Stimulated activated CD4-positive, alpha-beta T cell treated with anti-CD3 and anti-CD28 coated beads, TNF-alpha, amount 100 ng/mL, for 24 hours (primary cell): ENCODE measurements at regions not wholly inside any gene's neighbourhood (a gene's known extent, or its start where the extent isn't known, plus 50 kb on each side); places are given as distances from the start of the nearest gene placed in this dataset.
"Not testable (repeated sequence)": the region's sequence is repeated elsewhere in the genome, so short reads cannot be mapped to it uniquely, and the experiment has no call there.

Experiments
- DNase-seq, 3 experiments: peaks; one replicate each; pipeline ENCODE4 v3.0.0-alpha.2; 2020; ENCODE audit warnings: low read depth in 3 of 3

DNA sequence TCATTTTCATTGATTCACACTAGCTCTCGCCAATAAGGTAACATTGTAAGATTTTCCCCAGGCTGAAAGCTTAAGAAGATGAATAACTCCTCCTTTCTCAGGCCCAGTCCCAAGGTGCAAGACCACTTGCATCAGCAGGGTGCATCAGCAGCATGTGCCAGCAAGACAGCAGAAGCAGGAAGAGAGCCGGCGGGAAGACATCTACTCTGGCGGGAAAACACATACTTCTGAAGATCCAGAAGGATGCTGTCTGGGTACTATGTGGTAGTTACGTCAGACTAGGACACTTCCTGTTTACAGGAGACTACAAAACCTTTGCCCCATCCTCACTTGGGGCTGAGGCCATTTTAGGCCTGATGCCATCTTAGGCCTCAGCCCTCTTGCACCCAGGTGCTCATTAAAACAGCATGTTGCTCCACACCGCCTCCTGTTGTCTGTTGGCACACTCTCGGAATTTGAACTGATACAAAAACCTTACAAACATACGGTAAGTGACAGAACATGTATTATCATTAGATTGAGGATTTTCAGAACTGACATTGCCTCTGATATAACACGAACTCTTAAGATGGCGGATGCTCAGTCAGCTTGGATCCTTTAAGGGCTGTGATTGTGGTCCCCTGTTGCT is 886.5 kb upstream of the EPHA5 start:
- DNase-seq: no peak

DNA sequence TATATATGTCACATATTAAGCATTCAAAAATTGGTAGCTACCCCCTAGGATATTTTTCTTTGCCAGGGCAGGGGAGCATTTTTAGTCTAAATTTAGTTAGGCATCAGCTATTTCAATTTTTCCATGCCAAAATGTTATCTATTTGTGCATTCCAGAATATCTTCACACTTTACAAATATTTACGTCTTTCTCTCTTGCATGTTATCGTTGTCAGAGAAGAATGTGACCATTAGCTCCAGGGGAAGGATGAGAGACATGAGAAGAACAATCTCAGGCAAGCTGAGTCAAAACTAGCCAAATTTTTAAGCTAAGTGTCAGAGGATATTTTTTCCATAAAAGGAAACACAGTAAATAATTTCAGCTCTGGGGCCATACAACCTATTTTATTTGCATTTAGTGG is 885.0 kb upstream of the EPHA5 start:
- DNase-seq: no peak

DNA sequence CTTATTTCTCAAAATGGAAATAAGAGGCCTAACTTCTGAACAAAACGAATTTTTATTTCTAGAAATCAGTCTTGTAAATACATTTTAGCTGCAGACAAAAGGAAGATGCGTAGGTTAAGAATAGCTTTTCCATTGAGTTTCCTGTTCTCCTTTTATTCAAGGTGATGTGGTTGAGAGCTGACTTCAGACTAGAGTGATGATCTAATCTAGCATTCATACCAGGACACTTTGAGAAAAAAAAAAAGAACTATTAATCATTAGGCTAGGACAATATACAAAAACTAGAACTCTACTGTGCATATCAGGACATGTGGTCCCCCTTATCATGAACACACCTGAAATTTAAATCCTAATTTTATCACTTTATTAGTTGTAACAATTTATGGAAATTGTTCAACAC is 884.5 kb upstream of the EPHA5 start:
- no peak for DNase-seq

DNA sequence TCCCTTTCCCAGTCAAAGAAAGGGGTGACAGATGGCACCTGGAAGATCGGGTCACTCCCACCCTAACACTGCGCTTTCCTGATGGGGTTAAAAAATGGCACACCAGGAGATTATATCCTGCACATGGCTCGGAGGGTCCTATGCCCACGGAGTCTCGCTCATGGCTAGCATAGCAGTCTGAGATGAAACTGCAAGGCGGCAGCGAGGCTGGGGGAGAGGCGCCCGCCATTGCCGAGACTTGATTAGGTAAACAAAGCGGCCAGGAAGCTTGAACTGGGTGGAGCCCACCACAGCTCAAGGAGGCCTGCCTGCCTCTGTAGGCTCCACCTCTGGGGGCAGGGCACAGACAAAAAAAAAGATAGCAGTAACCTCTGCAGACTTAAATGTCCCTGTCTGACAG is 875.0 kb upstream of the EPHA5 start:
- not testable (repeated sequence) for DNase-seq

- no peak for DNase-seq
Observed at GRCh38 chr4:66544281-66544680, 874.0 kb upstream of the EPHA5 start.

- DNase-seq: no peak
Observed at GRCh38 chr4:66539745-66540144, 869.5 kb upstream of the EPHA5 start.

DNA sequence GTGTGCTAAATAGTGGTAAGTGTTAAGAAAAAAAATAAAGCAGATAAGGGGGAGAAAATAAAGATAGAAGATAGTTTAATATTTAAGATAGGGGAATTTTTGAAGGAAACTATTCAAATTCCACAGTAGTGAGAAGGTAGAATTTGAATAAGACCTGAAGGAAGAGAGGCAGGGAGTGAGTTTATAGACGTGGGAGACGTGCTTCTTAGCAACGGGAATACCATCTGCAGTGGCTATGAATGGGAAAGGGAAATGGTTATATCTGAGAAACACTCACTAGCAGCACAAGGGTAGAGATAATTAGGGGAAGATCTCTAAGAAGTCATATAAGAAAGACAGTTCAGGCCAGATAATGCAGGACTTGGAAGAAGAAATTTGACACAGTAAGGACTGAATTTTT is 854.5 kb upstream of the EPHA5 start:
- no peak for DNase-seq

DNA sequence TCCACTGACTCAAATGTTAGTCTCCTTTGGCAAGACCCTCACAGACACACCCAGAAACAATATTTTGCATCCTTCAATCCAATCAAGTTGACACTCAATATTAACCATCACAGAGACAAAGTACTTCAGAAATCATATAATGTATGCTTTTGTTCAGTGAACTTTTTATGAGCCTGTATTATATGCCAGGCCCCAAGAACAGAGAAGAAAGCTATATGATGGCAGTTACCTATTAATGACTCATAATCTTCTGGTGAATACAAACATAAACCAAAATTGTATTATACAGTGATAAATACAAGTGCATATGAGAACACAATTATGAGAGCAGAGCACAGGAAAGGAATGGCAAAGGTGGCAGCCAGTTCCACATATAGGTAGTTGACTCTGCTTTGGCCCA is 852.0 kb upstream of the EPHA5 start:
- no peak for DNase-seq

DNA sequence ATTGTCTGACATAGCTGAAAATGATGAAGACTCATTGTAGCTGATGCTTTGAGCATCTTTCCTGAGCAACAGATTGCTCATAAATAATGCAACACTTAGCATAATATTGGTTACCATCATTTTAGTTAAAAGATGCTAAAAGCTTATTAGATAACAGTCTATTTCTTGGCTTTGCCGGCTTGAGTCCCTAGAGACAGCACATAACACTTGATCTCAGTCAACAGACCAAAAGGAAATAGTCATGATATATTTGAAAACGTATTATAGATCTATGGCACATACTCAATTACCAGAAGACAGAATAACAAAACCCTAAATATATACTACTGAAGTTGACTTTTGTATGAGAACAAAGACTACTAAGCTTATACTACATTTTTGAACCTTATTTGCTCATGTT is 846.7 kb upstream of the EPHA5 start:
- no peak for DNase-seq

DNA sequence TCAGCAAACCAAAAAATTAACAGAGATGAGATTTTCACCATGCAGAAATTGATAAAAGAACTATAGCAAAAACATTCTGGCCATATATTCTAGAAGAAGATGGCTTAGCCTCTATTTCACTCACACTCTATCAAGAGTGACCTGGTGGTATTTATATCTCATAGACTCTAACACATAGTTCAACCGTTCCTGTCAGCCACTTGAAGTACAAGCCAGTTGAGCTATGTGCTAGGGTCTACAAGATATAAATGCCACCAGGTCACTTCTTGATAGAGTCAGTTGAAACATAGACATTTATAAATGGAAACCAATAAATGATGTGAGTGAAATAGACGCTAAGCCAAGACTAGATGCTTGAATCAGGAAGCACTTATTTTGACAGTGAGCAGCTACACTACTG is 836.7 kb upstream of the EPHA5 start:
- DNase-seq: no peak

- DNase-seq: no peak
Observed at GRCh38 chr4:66501997-66502396, 831.7 kb upstream of the EPHA5 start.

DNA sequence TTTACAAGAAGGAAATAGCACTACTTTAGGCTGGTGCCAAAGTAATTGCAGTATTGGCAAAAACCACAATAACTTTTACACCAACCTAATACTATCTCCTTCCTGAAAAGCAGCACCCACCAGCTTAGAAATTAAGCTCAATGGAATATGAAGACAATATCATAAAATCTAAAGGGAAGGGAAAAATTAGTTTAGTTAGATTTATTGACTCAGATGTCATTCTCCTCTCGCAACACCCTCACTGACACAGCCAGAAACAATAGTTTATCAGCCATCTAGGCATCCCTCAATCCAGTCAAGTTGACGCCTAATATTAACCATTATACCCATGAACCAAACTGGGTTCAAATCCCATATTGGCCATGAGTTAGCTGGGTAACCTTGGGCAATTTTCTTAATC is 820.4 kb upstream of the EPHA5 start:
- no peak for DNase-seq

- no peak for DNase-seq
Observed at GRCh38 chr4:66489783-66490452, 819.6 kb upstream of the EPHA5 start.

- DNase-seq: no peak
Observed at GRCh38 chr4:66489370-66489769, 819.1 kb upstream of the EPHA5 start.

- DNase-seq: no peak
Observed at GRCh38 chr4:66486068-66486467, 815.8 kb upstream of the EPHA5 start.

DNA sequence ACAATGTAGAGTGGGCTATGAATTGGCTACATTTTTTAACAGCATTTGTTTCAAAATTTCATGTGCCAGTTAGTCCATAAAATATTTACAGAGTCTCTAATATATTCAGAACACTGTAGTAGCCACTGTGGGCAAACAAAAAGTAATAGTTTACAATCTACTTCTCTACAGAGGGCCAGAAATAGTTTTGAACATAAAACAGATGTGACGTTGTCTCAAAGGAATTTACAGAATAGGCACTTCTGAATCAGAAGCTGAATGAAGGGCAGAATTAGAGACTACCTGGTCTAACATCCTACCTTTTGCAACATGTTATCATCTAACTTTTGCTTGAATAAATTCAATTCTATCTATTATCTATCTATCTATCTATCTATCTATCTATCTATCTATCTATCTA is 811.9 kb upstream of the EPHA5 start:
- no peak for DNase-seq

DNA sequence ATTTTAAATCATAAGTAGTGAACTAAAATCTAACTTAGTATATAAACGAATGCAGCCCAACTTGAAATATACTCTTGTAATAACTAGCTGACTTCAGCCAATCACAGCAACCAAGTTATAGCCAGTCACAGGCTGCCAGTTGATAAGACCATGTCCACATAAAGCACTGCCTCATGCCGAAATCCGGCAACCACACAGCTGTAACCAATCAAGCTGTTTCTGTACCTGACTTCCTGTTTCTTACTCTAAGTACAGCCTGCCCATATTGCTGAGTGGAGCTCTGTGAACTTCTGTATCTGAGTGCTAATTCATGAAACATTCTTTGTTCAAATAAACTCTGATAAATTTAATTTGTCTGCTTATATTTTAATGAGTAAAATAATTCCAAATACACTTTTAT is 805.3 kb upstream of the EPHA5 start:
- no peak for DNase-seq

DNA sequence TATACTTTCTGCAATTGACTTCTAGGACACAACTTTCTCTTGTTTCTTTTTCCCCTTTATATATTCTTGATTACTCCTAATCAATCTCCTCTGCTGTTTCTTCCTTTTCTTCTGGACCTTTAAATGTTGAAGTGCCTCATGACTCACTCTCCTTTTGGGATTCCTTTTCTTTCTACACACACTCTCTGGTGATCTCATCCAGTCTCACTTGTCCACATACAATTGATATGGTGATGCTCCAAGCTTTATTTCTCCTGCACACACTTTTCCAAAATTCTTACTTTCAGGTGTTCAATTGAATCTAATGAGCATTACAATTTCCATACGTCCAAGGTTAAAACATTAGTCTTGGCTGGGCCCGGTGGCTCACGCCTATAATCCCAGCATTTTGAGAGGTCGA is 794.8 kb upstream of the EPHA5 start:
- no peak for DNase-seq

- DNase-seq: not testable (repeated sequence)
Observed at GRCh38 chr4:66462890-66463289, 792.6 kb upstream of the EPHA5 start.

DNA sequence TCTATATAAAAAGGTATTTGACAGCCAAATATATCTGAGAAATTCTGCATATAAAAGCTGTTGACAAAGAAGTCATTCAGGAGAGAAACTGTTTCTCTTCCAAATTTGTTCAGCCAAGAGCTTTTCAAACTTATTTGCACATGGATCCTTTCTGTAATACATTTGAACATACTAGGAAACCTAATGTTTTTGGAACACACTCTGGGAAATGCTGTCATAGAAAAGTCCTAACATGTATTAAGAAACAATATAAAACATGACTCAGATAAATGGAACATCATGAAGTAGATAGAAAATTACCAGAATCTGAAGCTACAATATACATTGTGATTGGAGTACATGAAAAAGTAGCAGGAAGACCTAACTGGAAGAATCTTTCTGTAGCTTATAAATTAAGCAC is 781.5 kb upstream of the EPHA5 start:
- no peak for DNase-seq

DNA sequence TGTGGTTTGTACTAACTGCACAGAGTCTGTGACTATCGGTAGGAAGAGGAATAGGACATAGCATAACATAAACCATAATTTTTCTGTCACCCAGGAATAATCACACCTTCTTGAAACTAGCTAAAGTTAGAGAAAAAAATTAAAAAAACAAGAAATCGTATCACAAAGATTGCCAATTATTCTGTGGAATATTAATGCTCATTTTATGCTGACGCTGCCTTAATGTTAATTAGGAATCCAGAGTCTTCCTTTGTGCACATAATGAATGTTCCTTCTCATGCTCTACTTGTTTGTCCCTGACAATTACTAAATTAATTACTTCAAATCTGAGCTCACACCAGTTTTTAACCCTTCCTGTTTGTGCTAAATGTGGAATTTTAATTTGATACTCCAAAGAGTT is 772.7 kb upstream of the EPHA5 start:
- DNase-seq: no peak

GRCh38 chr4:66439508-66439907 is 769.2 kb upstream of the EPHA5 start:
- no peak for DNase-seq

DNA sequence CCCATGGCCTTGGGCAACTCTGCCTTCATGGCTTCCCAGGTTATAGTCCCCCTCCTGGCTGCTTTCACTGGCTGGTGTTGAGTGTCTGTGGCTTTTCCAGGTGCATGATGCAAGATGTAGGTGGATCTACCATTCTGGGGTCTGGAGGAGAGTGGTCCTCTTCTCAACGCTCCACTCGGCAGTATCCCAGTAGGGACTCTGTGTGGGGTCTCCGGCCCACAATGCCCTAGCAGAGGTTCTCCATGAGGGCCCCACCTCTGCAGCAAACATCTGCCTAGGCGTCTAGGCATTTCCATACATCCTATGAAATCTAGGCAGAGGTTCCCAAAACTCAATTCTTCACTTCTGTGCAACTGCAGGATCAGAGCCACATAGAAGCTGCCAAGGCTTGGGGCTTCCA is 763.4 kb upstream of the EPHA5 start:
- no peak for DNase-seq

- no peak for DNase-seq
Observed at GRCh38 chr4:66430856-66431255, 760.6 kb upstream of the EPHA5 start.
